HG03280 (cell line): ENCODE measurements at regions not wholly inside any gene's neighbourhood (a gene's known extent, or its start where the extent isn't known, plus 50 kb on each side); places are given as distances from the start of the nearest gene placed in this dataset.
"Not testable (repeated sequence)": the region's sequence is repeated elsewhere in the genome, so short reads cannot be mapped to it uniquely, and the experiment has no call there.

Experiments used
- ATAC-seq: cut with Tn5 transposase; IDR thresholded peaks from one replicate; pipeline ENCODE4 v1.9.1; 2021; ENCODE audit warnings: mild to moderate bottlenecking, moderate library complexity; ENCODE audit not compliant: unreplicated experiment

GRCh38 chr3:104281713-104282112, 1085.0 kb upstream of the ALCAM start:
- no peak for ATAC-seq

GRCh38 chr3:104286645-104287044, 1080.1 kb upstream of the ALCAM start:
- ATAC-seq = no peak

- ATAC-seq = peak; percentile 72
Observed at GRCh38 chr3:104291437-104291851, 1075.3 kb upstream of the ALCAM start.

GRCh38 chr3:104291878-104292277, 1074.8 kb upstream of the ALCAM start:
- ATAC-seq = peak; percentile 38

GRCh38 chr3:104297617-104298016, 1069.1 kb upstream of the ALCAM start:
- ATAC-seq = no peak

- no peak for ATAC-seq
Observed at GRCh38 chr3:104298662-104299061, 1068.0 kb upstream of the ALCAM start.

GRCh38 chr3:104316118-104316517, 1050.6 kb upstream of the ALCAM start:
- ATAC-seq = no peak

- ATAC-seq = no peak
Observed at GRCh38 chr3:104323226-104323625, 1043.5 kb upstream of the ALCAM start.

- ATAC-seq = no peak
Observed at GRCh38 chr3:104347291-104347690, 1019.4 kb upstream of the ALCAM start.

- no peak for ATAC-seq
Observed at GRCh38 chr3:104349836-104350235, 1016.9 kb upstream of the ALCAM start.

- ATAC-seq = no peak
Observed at GRCh38 chr3:104353951-104354350, 1012.8 kb upstream of the ALCAM start.

GRCh38 chr3:104359546-104359945, 1007.2 kb upstream of the ALCAM start:
- no peak for ATAC-seq

GRCh38 chr3:104360038-104360437, 1006.7 kb upstream of the ALCAM start:
- no peak for ATAC-seq

GRCh38 chr3:104361748-104362147, 1005.0 kb upstream of the ALCAM start:
- not testable (repeated sequence) for ATAC-seq

- no peak for ATAC-seq
Observed at GRCh38 chr3:104362319-104362718, 1004.4 kb upstream of the ALCAM start.

- no peak for ATAC-seq
Observed at GRCh38 chr3:104367000-104367399, 999.7 kb upstream of the ALCAM start.

GRCh38 chr3:104368760-104369159, 997.9 kb upstream of the ALCAM start:
- ATAC-seq = no peak

GRCh38 chr3:104385421-104385820, 981.3 kb upstream of the ALCAM start:
- ATAC-seq = no peak

GRCh38 chr3:104388619-104389018, 978.1 kb upstream of the ALCAM start:
- ATAC-seq = no peak

GRCh38 chr3:104392327-104392726, 974.4 kb upstream of the ALCAM start:
- no peak for ATAC-seq

GRCh38 chr3:104396974-104397669, 969.6 kb upstream of the ALCAM start:
- no peak for ATAC-seq

GRCh38 chr3:104397713-104398112, 969.0 kb upstream of the ALCAM start:
- ATAC-seq = no peak

- ATAC-seq = no peak
Observed at GRCh38 chr3:104402902-104403301, 963.8 kb upstream of the ALCAM start.
